ENCODE measurements at regions not wholly inside any gene's neighbourhood (a gene's known extent, or its start where the extent isn't known, plus 50 kb on each side); places are given as distances from the start of the nearest gene placed in this dataset.

DNA sequence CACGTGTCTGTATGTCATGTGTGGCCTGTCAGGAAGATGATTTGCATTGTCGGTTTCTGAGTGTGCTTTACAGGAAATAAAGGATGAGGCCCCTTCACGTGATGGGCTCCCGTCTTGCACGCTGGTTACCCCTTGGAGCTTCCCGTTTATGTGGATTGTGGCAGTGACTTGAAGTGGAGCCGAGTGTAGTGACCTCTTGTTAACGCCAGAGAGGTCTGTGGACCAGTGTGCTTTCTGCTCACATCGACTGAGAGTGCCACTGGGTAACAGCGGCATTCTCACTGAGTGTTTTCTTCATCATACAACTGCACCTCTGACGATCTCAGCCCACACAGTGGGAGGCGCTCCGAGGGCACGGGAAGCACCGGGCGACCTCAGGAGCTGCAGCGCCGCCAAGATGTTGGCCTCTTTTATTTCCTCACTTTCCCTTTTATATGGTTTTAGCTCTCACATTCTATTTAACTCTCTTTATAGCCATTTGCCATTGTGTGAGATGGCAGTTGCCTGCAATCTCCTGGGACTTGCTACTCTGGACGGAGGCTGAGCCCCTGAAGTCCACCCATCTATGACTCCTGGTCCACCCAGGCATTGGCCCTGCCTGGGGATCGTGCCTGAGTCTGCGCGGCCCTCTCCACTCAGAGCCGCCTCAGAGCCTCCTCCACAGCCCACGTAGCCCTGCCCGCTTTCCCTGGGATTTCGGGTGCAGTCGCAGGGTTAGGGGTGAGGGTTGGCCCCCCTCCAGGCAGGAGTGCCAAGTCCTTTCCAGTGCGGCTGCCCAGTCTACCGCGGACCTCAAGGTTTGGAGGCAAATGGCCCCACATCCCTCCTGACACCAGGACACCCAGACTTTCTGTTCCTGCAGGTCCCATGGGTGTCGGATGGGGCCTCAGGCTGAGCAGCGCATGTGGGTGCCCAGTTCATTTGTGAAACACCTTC is 238.9 kb downstream of the ERMARD start:
- TF ChIP-seq, protein P1, sequence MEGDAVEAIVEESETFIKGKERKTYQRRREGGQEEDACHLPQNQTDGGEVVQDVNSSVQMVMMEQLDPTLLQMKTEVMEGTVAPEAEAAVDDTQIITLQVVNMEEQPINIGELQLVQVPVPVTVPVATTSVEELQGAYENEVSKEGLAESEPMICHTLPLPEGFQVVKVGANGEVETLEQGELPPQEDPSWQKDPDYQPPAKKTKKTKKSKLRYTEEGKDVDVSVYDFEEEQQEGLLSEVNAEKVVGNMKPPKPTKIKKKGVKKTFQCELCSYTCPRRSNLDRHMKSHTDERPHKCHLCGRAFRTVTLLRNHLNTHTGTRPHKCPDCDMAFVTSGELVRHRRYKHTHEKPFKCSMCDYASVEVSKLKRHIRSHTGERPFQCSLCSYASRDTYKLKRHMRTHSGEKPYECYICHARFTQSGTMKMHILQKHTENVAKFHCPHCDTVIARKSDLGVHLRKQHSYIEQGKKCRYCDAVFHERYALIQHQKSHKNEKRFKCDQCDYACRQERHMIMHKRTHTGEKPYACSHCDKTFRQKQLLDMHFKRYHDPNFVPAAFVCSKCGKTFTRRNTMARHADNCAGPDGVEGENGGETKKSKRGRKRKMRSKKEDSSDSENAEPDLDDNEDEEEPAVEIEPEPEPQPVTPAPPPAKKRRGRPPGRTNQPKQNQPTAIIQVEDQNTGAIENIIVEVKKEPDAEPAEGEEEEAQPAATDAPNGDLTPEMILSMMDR (IDR thresholded peaks at IDR 0.05) = no peak
- TF ChIP-seq ETV6 (CRISPR knock-in tag; IDR thresholded peaks at IDR 0.05) (no peak), MYBL2 (CRISPR knock-in tag; IDR thresholded peaks at IDR 0.05) (no peak), ZNF138 (CRISPR knock-in tag; conservative IDR thresholded peaks at IDR 0.05) (no peak), CREB1 (CRISPR knock-in tag; IDR thresholded peaks at IDR 0.05) (no peak)
- TF ChIP-seq, protein P2, sequence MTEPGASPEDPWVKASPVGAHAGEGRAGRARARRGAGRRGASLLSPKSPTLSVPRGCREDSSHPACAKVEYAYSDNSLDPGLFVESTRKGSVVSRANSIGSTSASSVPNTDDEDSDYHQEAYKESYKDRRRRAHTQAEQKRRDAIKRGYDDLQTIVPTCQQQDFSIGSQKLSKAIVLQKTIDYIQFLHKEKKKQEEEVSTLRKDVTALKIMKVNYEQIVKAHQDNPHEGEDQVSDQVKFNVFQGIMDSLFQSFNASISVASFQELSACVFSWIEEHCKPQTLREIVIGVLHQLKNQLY (CRISPR knock-in tag; IDR thresholded peaks at IDR 0.05) = no peak
- TF ChIP-seq, protein P3, sequence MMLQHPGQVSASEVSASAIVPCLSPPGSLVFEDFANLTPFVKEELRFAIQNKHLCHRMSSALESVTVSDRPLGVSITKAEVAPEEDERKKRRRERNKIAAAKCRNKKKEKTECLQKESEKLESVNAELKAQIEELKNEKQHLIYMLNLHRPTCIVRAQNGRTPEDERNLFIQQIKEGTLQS (CRISPR knock-in tag; conservative IDR thresholded peaks at IDR 0.05) = no peak
- TF ChIP-seq, protein P4, sequence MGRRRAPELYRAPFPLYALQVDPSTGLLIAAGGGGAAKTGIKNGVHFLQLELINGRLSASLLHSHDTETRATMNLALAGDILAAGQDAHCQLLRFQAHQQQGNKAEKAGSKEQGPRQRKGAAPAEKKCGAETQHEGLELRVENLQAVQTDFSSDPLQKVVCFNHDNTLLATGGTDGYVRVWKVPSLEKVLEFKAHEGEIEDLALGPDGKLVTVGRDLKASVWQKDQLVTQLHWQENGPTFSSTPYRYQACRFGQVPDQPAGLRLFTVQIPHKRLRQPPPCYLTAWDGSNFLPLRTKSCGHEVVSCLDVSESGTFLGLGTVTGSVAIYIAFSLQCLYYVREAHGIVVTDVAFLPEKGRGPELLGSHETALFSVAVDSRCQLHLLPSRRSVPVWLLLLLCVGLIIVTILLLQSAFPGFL (CRISPR knock-in tag; IDR thresholded peaks at IDR 0.05; ENCODE audit: borderline replicate concordance) = no peak
- TF ChIP-seq, protein P5, sequence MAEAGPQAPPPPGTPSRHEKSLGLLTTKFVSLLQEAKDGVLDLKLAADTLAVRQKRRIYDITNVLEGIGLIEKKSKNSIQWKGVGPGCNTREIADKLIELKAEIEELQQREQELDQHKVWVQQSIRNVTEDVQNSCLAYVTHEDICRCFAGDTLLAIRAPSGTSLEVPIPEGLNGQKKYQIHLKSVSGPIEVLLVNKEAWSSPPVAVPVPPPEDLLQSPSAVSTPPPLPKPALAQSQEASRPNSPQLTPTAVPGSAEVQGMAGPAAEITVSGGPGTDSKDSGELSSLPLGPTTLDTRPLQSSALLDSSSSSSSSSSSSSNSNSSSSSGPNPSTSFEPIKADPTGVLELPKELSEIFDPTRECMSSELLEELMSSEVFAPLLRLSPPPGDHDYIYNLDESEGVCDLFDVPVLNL (CRISPR knock-in tag; IDR thresholded peaks at IDR 0.05; ENCODE audit: borderline replicate concordance, low read depth) = no peak

Measured in WTC11 (cell line).